Heart right ventricle (tissue), 16 donors: ENCODE measurements at regions not wholly inside any gene's neighbourhood (a gene's known extent, or its start where the extent isn't known, plus 50 kb on each side); places are given as distances from the start of the nearest gene placed in this dataset.

ENCODE experiments used
- ATAC-seq, 8 donors: fragments of 200-7000 bp; cut with Tn5 transposase; one replicate each; pipeline ENCODE4 v1.9.1; 2020; ENCODE audit warnings: mild to moderate bottlenecking in 8 of 8, moderate library complexity in 8 of 8, moderate number of reproducible peaks in 1 of 8
- DNase-seq, 2 donors: peaks; one replicate each; pipeline ENCODE4 v3.0.0-alpha.2; 2020
- H3K27ac ChIP-seq, 10 donors: fragments of 200-600 bp; sonication (generic) in 2 of 10; one replicate each; pipeline versions ENCODE4 v1.5.0 to v1.8.0; 2020 to 2022; ENCODE audit warnings: mild to moderate bottlenecking in 3 of 10
- H3K27me3 ChIP-seq, 7 donors: fragments of 200-600 bp; one replicate each; pipeline ENCODE4 v1.8.0; 2021 to 2022; ENCODE audit warnings: mild to moderate bottlenecking in 2 of 7
- H3K36me3 ChIP-seq, 9 donors: fragments of 200-600 bp; sonication (generic) in 1 of 9; one replicate each; pipeline versions ENCODE4 v1.5.0 to v1.8.0; 2020 to 2022; ENCODE audit warnings: mild to moderate bottlenecking in 2 of 9
- H3K4me1 ChIP-seq, 9 donors: fragments of 200-600 bp; sonication (generic) in 1 of 9; one replicate each; pipeline versions ENCODE4 v1.5.0 to v1.8.0; 2020 to 2022; ENCODE audit warnings: mild to moderate bottlenecking in 4 of 9
- H3K4me3 ChIP-seq, 10 donors: fragments of 200-600 bp; sonication (generic) in 2 of 10; one replicate each; pipeline versions ENCODE4 v1.5.0 to v1.8.0; 2020 to 2022; ENCODE audit warnings: mild to moderate bottlenecking in 7 of 10, moderate library complexity in 2 of 10
- H3K9me3 ChIP-seq, 11 donors: fragments of 200-600 bp in 10 of 11; sonication (generic) in 2 of 11; one replicate each; pipeline versions ENCODE4 v1.5.0 to v1.8.0; 2013 to 2022; ENCODE audit warnings: mild to moderate bottlenecking in 2 of 11, control low read depth in 1 of 11, moderate library complexity in 1 of 11
- WGBS, 2 donors: extraction: QIAGEN DNeasy Blood & Tissue Kit; methylation state at CpG; one replicate each; pipeline ENCODE4 v1.1.7; 2013; ENCODE audit warnings: inconsistent platforms in 1 of 2; 5-methylcytosine and 5-hydroxymethylcytosine counted together
- intact Hi-C, 10 donors: fragments of 100-400 bp; cut with DNase I; formaldehyde crosslinking; loops; one replicate each; pipeline versions ENCODE4 v1.11.1 to v1.14.2; 2022
- TF ChIP-seq, protein P1 (sequence below), 9 donors: fragments of 200-600 bp; sonication (generic) in 2 of 9; IDR thresholded peaks; one replicate each; pipeline versions ENCODE4 v1.5.0 to v1.8.0; 2021 to 2022; ENCODE audit warnings: antibody characterized with exemption in 9 of 9, mild to moderate bottlenecking in 5 of 9, moderate library complexity in 1 of 9
- donor health status: Arrhythmogenic right ventricular cardiomyopathy.
- donor health status: ischemic (EF 13 %, LVEDD 7.1; RV severe dilation, severe dysfunction).
- donor health status: healthy with polysubstance abuse.
- donor health status: DM: no; HTN: yes; CAD: no.
- donor health status: DM: no; HTN: no; CAD: no.
- donor health status: ischemic (EF 25% LVEDD 6.9; RV normal size, moderate dysfunction).
- donor health status: ischemic (EF 25% LVEDD 5.7; RV mildly dilated, moderate dysfunction).
- donor health status: healthy.
- donor health status: DM: yes; HTN: yes; CAD: no.
- donor health status: Ischemic cardiomyopathy.
- donor health status: ischemic (EF 35%, LVEDD 5.7; RV mildly dilated, moderate dysfunction).
- donor health status: nonischemic (EF 11% LVEDD 7.7; RV severe dilation, severe dysfunction).
- donor health status: DM: yes; HTN: yes; CAD: no.
- donor health status: PGD.
- donor health status: ischemic (EF 29% LVEDD 5.4; RV normal size, mild dysfunction).
- donor health status: nonischemic (EF 23%, LVEDD 6.1; RV moderate dilation, normal function).

DNA sequence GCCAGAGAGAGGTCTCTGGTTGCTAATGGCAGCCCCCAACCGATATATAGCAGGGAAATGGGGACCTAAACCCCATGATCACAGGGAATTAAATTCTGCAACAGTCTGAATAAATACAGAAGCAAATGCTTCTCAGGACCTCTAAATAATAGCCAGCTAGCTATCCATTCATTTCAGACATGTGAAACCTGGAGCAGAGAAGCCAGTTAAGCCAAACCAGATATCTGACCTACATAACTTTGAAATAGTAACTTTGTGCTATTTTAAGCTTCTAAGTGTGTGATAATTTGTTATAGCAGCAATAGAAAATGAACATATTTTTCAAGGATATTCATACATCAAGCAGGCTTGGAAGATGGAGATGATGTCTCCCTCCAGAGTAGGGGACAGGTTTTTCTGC, 1062.9 kb upstream of the CADM2 start:
- TF ChIP-seq, protein P1, sequence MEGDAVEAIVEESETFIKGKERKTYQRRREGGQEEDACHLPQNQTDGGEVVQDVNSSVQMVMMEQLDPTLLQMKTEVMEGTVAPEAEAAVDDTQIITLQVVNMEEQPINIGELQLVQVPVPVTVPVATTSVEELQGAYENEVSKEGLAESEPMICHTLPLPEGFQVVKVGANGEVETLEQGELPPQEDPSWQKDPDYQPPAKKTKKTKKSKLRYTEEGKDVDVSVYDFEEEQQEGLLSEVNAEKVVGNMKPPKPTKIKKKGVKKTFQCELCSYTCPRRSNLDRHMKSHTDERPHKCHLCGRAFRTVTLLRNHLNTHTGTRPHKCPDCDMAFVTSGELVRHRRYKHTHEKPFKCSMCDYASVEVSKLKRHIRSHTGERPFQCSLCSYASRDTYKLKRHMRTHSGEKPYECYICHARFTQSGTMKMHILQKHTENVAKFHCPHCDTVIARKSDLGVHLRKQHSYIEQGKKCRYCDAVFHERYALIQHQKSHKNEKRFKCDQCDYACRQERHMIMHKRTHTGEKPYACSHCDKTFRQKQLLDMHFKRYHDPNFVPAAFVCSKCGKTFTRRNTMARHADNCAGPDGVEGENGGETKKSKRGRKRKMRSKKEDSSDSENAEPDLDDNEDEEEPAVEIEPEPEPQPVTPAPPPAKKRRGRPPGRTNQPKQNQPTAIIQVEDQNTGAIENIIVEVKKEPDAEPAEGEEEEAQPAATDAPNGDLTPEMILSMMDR (IDR thresholded peaks at IDR 0.05): no peak
- H3K9me3 ChIP-seq: peaks cover 0 to 15% (median 0%) of the 10 kb centered on the region in 11 donors
- no peaks in the 10 kb centered on the region for H3K36me3 ChIP-seq
- ATAC-seq (peak in 1 of 8 donors; percentile 15), DNase-seq (no peak)
- WGBS, 2 donors: 0% methylated on average over 1 of the region's 1 CpG
- no peaks in the 10 kb centered on the region for H3K27me3 ChIP-seq
- intact Hi-C loops: no loop called here
- H3K27ac ChIP-seq: no peak overlapping the region
- no peaks in the 10 kb centered on the region for H3K4me1 ChIP-seq
- H3K4me3 ChIP-seq: no peak overlapping the region

DNA sequence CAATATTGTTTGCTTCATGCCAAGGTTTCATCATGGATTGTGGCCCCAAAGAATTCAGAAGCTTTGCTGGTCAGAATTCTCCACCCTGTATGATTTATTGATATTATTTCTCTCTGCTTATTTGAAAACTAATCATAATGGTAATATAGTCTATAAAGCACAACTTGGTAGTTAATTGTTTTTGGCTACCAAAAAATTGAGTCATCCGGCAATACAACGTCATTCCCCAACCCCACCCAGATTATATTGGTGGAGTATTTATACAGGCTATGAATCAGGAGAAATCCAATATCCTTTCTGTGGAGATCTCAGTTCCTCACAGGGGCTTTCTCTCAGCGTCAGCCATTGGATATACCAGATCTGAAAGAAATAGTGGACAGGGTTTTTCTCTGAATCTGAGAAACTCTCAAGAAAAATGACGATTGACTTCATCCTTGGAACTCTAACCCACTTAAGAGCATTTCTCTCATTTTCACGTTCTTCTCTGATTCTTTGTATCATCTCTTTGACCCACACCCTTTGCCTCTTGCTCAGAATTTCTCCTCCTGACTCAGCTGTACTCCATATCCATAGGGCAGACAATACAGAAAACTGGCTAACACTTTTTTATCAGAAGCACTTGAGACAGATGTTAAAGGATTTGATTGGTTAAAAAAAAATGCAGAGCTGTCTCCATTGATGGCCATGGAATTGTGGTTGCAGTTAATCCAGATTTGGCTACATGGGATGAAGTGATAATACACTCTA, 1055.8 kb upstream of the CADM2 start:
- no peak overlapping the region for H3K27ac ChIP-seq
- H3K9me3 ChIP-seq: peaks cover 0 to 10% (median 0%) of the 10 kb centered on the region in 11 donors
- 68 to 86% methylated on average over 5 of the region's 5 CpGs for WGBS, 2 donors
- no peaks in the 10 kb centered on the region for H3K36me3 ChIP-seq
- H3K27me3 ChIP-seq: no peaks in the 10 kb centered on the region
- no peak overlapping the region for H3K4me3 ChIP-seq
- DNase-seq (no peak), ATAC-seq (no peak)
- intact Hi-C loops: no loop called here
- no peaks in the 10 kb centered on the region for H3K4me1 ChIP-seq
- TF ChIP-seq, protein P1 (IDR thresholded peaks at IDR 0.05): no peak

DNA sequence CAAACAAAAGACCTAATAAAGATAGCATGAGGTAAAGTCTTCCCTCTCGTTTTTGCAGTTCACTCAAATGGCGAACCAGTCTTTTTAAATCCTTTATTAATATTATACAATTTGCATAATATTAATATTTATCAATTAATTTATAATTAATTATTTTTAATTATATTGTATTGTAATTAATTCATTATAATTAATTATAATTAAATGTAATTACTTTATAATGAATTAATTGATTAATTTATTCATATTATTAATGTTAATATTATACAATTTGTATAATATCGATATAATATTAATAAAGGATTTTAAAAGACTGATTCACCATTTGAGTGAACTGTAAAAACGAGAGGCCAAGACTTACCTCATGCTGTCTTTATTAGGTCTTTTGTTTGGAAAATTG, 1045.4 kb upstream of the CADM2 start:
- TF ChIP-seq, protein P1 (IDR thresholded peaks at IDR 0.05): no peak
- Histone ChIP-seq H3K4me3 (no peak overlapping the region), H3K9me3 (no peaks in the 10 kb centered on the region), H3K27ac (no peak overlapping the region), H3K4me1 (no peaks in the 10 kb centered on the region), H3K36me3 (no peaks in the 10 kb centered on the region), H3K27me3 (no peaks in the 10 kb centered on the region)
- ATAC-seq (no peak), DNase-seq (no peak)
- WGBS, 2 donors: 74 to 83% methylated on average over 4 of the region's 4 CpGs
- intact Hi-C loops: no loop called here

DNA sequence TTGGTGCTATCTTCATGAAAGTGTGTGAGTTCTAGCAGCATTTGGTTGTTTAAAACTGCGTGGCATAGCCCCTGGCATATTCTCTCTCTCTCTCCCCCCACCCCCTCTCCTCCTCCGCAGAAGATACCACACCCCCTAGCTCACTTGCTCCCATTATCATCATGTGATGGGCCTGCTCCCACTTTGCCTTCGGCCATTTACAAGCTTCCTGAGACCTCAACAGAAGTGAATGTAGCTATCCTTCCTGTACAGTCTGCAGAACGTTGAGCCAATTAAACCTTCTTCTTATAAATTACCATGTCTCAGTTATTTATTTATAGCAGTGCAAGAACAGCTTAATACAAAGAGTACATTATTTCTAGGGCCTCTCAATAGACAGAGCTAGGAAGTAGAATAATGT, 1032.5 kb upstream of the CADM2 start:
- H3K4me3 ChIP-seq: no peak overlapping the region
- intact Hi-C loops: no loop called here
- H3K9me3 ChIP-seq: peaks cover 0 to 51% (median 20%) of the 10 kb centered on the region in 11 donors
- ATAC-seq (no peak), DNase-seq (no peak)
- TF ChIP-seq, protein P1 (IDR thresholded peaks at IDR 0.05): no peak
- no peaks in the 10 kb centered on the region for H3K27me3 ChIP-seq
- WGBS, 2 donors: 61 to 79% methylated on average over 4 of the region's 4 CpGs
- no peaks in the 10 kb centered on the region for H3K36me3 ChIP-seq
- no peak overlapping the region for H3K27ac ChIP-seq
- H3K4me1 ChIP-seq: no peaks in the 10 kb centered on the region
